Activated T-cell treated with anti-CD3 and anti-CD28 coated beads, Interleukin-2, amount 50 U/mL, for 24 hours (primary cell): ENCODE measurements at regions not wholly inside any gene's neighbourhood (a gene's known extent, or its start where the extent isn't known, plus 50 kb on each side); places are given as distances from the start of the nearest gene placed in this dataset.
"Not testable (repeated sequence)": the region's sequence is repeated elsewhere in the genome, so short reads cannot be mapped to it uniquely, and the experiment has no call there.

Experiments
- DNase-seq: peaks from one replicate; pipeline ENCODE4 v3.0.0-alpha.2; 2020
- H3K27ac Mint-ChIP-seq: 2 replicates; pipeline ENCODE4 v1.8.0; 2020; ENCODE audit warnings: mild to moderate bottlenecking, mixed read lengths
- H3K27me3 Mint-ChIP-seq: 2 replicates; pipeline ENCODE4 v1.8.0; 2020; ENCODE audit warnings: mixed read lengths
- H3K36me3 Mint-ChIP-seq: 2 replicates; pipeline ENCODE4 v1.8.0; 2020; ENCODE audit warnings: low read depth, mixed read lengths
- H3K4me1 Mint-ChIP-seq: 2 replicates; pipeline ENCODE4 v1.8.0; 2020; ENCODE audit warnings: low read depth, mixed read lengths
- H3K4me3 Mint-ChIP-seq: 2 replicates; pipeline ENCODE4 v1.8.0; 2020; ENCODE audit warnings: mild to moderate bottlenecking, moderate library complexity, mixed read lengths
- H3K9me3 Mint-ChIP-seq: 2 replicates; pipeline ENCODE4 v1.8.0; 2020; ENCODE audit warnings: mixed read lengths

DNA sequence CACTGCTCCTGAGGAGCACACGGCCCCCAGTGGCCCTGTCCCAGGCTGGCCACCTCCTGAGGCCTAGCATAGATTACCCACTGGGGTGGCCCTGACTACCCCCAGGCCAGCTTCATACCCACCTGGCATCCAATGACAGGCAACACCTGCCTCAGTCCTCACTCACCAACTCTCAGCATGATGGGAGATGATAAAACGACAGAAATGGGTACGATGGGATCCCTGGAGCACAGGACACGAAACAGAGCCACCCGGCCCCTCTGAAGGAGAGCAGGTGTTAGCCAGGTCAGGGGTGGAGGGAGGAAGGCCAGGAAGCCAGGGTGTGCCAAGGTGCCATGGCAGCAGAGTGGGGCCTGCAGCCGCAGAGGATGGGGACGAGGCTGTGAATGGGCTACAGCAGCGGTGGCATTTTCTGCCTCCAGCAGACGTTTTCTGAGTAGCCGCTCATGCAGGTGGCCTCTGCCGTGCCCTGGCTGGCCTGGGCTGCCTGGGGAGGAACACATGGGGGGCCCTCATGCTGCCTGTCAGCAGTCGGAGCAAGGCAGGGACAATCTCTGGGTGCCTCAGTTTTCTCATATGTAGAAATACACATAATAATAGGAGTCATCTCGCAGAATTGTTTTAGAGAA, 50.2 kb upstream of the FGF3 start:
- H3K27ac Mint-ChIP-seq = no peak overlapping the region
- peak; percentile 2 for DNase-seq
- no peaks in the 10 kb centered on the region for H3K9me3 Mint-ChIP-seq
- H3K4me1 Mint-ChIP-seq = no peaks in the 10 kb centered on the region
- no peak overlapping the region for H3K4me3 Mint-ChIP-seq
- no peaks in the 10 kb centered on the region for H3K36me3 Mint-ChIP-seq
- peaks cover 43% of the 10 kb centered on the region for H3K27me3 Mint-ChIP-seq

DNA sequence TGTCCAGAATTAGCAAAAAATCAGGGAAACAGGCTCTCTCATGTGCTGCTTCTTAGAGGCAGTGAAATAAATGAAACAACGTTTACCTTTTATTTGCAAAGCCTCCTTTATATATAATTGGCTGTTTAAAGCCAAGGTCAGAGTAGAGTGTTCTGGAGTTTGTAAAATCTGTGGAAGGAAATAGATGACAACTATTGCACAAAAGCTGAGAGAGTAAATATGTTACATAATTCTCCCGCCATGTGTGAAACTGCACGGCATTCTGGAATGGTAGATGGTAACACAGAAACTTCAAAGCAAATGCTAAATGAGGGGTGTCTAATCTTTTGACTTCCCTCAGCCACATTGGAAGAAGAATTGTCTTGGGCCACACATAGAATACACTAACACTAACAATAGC, 51.5 kb upstream of the FGF3 start:
- no peaks in the 10 kb centered on the region for H3K36me3 Mint-ChIP-seq
- peaks cover 34% of the 10 kb centered on the region for H3K27me3 Mint-ChIP-seq
- no peak overlapping the region for H3K27ac Mint-ChIP-seq
- H3K9me3 Mint-ChIP-seq = no peaks in the 10 kb centered on the region
- no peaks in the 10 kb centered on the region for H3K4me1 Mint-ChIP-seq
- no peak for DNase-seq
- no peak overlapping the region for H3K4me3 Mint-ChIP-seq

GRCh38 chr11:69873166-69874077, 54.2 kb upstream of the FGF3 start:
- Mint-ChIP-seq H3K4me1 (no peaks in the 10 kb centered on the region), H3K27ac (no peak overlapping the region)
- peak; percentile 2 for DNase-seq

DNA sequence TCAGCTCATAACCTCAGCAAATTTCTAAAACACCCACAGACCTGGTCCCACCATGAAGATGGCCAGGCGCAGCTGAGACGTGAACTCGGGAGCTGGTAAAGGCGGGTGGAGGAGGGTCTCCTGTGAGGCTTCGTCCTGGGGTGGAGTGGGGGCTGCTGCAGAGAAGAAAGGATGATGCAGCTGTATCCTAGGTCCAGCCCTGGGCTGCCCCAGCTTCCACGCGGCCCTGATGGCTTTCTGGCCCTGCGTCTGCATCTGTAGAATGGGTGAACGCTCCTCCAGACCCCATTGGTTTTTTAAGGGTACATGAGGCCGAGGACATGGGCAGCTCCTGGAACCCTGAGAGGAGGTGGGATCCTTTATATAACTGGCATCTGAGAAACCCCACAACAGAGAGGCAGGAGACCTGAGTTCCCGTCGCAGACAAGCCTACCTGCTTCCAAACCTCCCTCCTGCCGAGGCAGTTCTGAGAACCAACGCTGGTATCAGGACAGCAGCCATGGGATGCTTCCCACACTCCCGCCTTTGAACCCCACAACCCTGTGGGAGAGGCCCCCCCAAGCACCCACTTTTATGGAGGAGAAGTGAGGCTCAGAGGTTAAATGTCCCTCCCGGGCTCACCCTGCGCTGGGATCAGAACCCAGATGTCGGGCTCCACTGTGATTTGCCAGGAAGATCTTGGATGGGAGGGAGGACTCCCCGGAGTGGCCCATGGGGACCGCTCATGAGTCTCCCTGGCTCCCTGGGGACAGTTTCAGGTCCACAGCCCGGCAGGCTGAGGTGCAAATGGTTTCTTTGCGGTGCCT, 55.2 kb upstream of the FGF3 start:
- H3K36me3 Mint-ChIP-seq = no peaks in the 10 kb centered on the region
- no peak overlapping the region for H3K4me3 Mint-ChIP-seq
- peaks cover 8% of the 10 kb centered on the region for H3K27me3 Mint-ChIP-seq
- H3K27ac Mint-ChIP-seq = no peak overlapping the region
- peak; percentile 12 for DNase-seq
- H3K9me3 Mint-ChIP-seq = no peaks in the 10 kb centered on the region
- no peaks in the 10 kb centered on the region for H3K4me1 Mint-ChIP-seq

More at GRCh38 chr11:69873166-69874077, 54.2 kb upstream of the FGF3 start:
- Mint-ChIP-seq H3K27me3 (peaks cover 17% of the 10 kb centered on the region), H3K9me3 (no peaks in the 10 kb centered on the region), H3K4me3 (no peak overlapping the region), H3K36me3 (no peaks in the 10 kb centered on the region)

- H3K9me3 Mint-ChIP-seq = no peaks in the 10 kb centered on the region
- no peaks in the 10 kb centered on the region for H3K36me3 Mint-ChIP-seq
- DNase-seq = peak; percentile 5
- H3K4me3 Mint-ChIP-seq = no peak overlapping the region
- no peak overlapping the region for H3K27ac Mint-ChIP-seq
- peaks cover 6% of the 10 kb centered on the region for H3K27me3 Mint-ChIP-seq
- H3K4me1 Mint-ChIP-seq = no peaks in the 10 kb centered on the region
These were observed 55.9 kb upstream of the FGF3 start for GRCh38 chr11:69874984-69875624.

GRCh38 chr11:69876013-69876412, 56.8 kb upstream of the FGF3 start:
- no peak for DNase-seq
- Mint-ChIP-seq H3K27me3 (peaks cover 6% of the 10 kb centered on the region), H3K36me3 (no peaks in the 10 kb centered on the region)

GRCh38 chr11:69877235-69877634, 58.0 kb upstream of the FGF3 start:
- Mint-ChIP-seq H3K9me3 (no peaks in the 10 kb centered on the region), H3K4me1 (no peaks in the 10 kb centered on the region), H3K36me3 (no peaks in the 10 kb centered on the region), H3K4me3 (no peak overlapping the region), H3K27ac (no peak overlapping the region), H3K27me3 (peaks cover 13% of the 10 kb centered on the region)
- peak; percentile 9 for DNase-seq

More at GRCh38 chr11:69876013-69876412, 56.8 kb upstream of the FGF3 start:
- Mint-ChIP-seq H3K27ac (no peak overlapping the region), H3K9me3 (no peaks in the 10 kb centered on the region), H3K4me3 (no peak overlapping the region), H3K4me1 (no peaks in the 10 kb centered on the region)

GRCh38 chr11:69877704-69878103, 58.5 kb upstream of the FGF3 start:
- H3K36me3 Mint-ChIP-seq, H3K27ac Mint-ChIP-seq, H3K4me3 Mint-ChIP-seq, H3K9me3 Mint-ChIP-seq, H3K4me1 Mint-ChIP-seq: not testable (repeated sequence)
- H3K27me3 Mint-ChIP-seq = peaks cover 13% of the 10 kb centered on the region
- DNase-seq = peak; percentile 6

- H3K4me3 Mint-ChIP-seq = no peak overlapping the region
- peaks cover 13% of the 10 kb centered on the region for H3K27me3 Mint-ChIP-seq
- H3K9me3 Mint-ChIP-seq = no peaks in the 10 kb centered on the region
- no peak overlapping the region for H3K27ac Mint-ChIP-seq
- DNase-seq = peak; percentile 19
- H3K4me1 Mint-ChIP-seq = no peaks in the 10 kb centered on the region
- no peaks in the 10 kb centered on the region for H3K36me3 Mint-ChIP-seq
These were observed 59.1 kb upstream of the FGF3 start for GRCh38 chr11:69878144-69878883.

DNA sequence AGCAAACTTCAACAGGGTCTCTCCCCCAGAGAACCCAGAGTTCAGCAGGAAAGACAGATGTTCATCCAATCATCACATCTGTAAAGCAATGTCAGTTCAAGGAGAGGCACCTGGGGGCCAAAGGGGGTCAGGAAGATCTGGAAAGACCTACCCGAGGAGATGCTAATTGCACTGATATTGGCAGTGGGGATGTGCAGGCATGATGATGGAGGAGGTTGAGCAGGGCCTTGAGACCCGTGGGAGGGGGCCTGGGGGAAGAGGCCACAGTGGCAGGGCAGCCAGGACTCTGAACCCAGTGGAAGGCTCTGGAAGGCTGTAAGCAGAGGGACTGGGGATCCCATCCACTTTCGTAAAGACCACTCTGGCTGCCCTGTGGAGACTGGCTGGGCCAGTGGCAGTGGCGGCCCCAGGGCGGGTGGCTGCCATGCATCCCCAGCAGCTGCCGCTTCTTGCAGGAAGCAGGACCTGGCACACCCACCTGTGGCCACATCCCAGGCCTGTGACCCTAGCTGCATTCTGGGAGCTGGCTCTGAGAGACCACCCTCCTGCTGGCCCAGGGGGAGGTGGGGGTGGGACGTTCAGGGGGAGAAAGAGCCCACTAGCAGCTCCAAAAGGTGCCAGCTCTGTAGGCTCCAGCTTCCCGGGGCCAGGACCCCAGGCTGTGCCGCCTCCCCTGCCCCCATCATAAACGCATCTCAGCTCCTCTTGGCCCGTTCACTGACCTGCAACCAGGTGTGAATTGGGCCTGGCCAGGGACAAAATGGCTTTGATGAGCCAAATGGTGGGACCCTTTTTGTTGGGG, 59.9 kb upstream of the FGF3 start:
- H3K27me3 Mint-ChIP-seq = peaks cover 13% of the 10 kb centered on the region
- no peaks in the 10 kb centered on the region for H3K9me3 Mint-ChIP-seq
- H3K4me3 Mint-ChIP-seq = no peak overlapping the region
- peak; percentile 14 for DNase-seq
- no peaks in the 10 kb centered on the region for H3K4me1 Mint-ChIP-seq
- no peak overlapping the region for H3K27ac Mint-ChIP-seq
- no peaks in the 10 kb centered on the region for H3K36me3 Mint-ChIP-seq

GRCh38 chr11:69879729-69880005, 60.5 kb upstream of the FGF3 start:
- Mint-ChIP-seq H3K9me3 (no peaks in the 10 kb centered on the region), H3K4me3 (no peak overlapping the region), H3K36me3 (no peaks in the 10 kb centered on the region), H3K27ac (no peak overlapping the region), H3K4me1 (no peaks in the 10 kb centered on the region), H3K27me3 (peaks cover 13% of the 10 kb centered on the region)
- DNase-seq = no peak

GRCh38 chr11:69880041-69880825, 61.0 kb upstream of the FGF3 start:
- Mint-ChIP-seq H3K27ac (no peak overlapping the region), H3K27me3 (peaks cover 13% of the 10 kb centered on the region), H3K4me1 (no peaks in the 10 kb centered on the region), H3K9me3 (no peaks in the 10 kb centered on the region), H3K36me3 (no peaks in the 10 kb centered on the region), H3K4me3 (no peak overlapping the region)
- DNase-seq = no peak
